Head of caudate nucleus (tissue), 42 donors: ENCODE measurements at regions not wholly inside any gene's neighbourhood (a gene's known extent, or its start where the extent isn't known, plus 50 kb on each side); places are given as distances from the start of the nearest gene placed in this dataset.

Experiments used
- DNase-seq, 42 donors: peaks; one replicate each; pipeline versions ENCODE4 v3.0.0 to v3.0.0-alpha.2; 2020 to 2021; ENCODE audit warnings: mixed read lengths in 7 of 42
- intact Hi-C: fragments of 100-400 bp; cut with DNase I; formaldehyde crosslinking; loops from one replicate; pipeline ENCODE4 v1.15.0; 2022

- intact Hi-C loops: no loop called here
- DNase-seq: no peak
Observed at GRCh38 chr9:12141422-12141821, 551.8 kb upstream of the TYRP1 start.

GRCh38 chr9:12155401-12156134 lies 537.6 kb upstream of the TYRP1 start:
- intact Hi-C loops: no loop called here
- DNase-seq: no peak

- intact Hi-C loops: no loop called here
- DNase-seq: peak in 10 of 42 donors; percentile 3 to 74 (median 24)
Observed at GRCh38 chr9:12162181-12162815, 530.9 kb upstream of the TYRP1 start.

GRCh38 chr9:12163723-12164458 lies 529.3 kb upstream of the TYRP1 start:
- intact Hi-C loops: no loop called here
- DNase-seq: no peak

- intact Hi-C loops: no loop called here
- peak in 1 of 42 donors; percentile 8 for DNase-seq
Observed at GRCh38 chr9:12166518-12166917, 526.7 kb upstream of the TYRP1 start.

GRCh38 chr9:12170456-12170855 lies 522.7 kb upstream of the TYRP1 start:
- intact Hi-C loops: no loop called here
- DNase-seq: no peak

GRCh38 chr9:12178634-12179033 lies 514.6 kb upstream of the TYRP1 start:
- intact Hi-C loops: no loop called here
- no peak for DNase-seq

GRCh38 chr9:12182806-12183205 lies 510.4 kb upstream of the TYRP1 start:
- no peak for DNase-seq
- intact Hi-C loops: no loop called here

GRCh38 chr9:12183321-12183720 lies 509.9 kb upstream of the TYRP1 start:
- DNase-seq: no peak
- intact Hi-C loops: no loop called here

- intact Hi-C loops: no loop called here
- DNase-seq: no peak
Observed at GRCh38 chr9:12185856-12186255, 507.3 kb upstream of the TYRP1 start.

- intact Hi-C loops: no loop called here
- DNase-seq: no peak
Observed at GRCh38 chr9:12191630-12192029, 501.6 kb upstream of the TYRP1 start.

GRCh38 chr9:12194731-12195130 lies 498.5 kb upstream of the TYRP1 start:
- intact Hi-C loops: no loop called here
- no peak for DNase-seq

GRCh38 chr9:12195456-12195855 lies 497.7 kb upstream of the TYRP1 start:
- DNase-seq: no peak
- intact Hi-C loops: no loop called here

GRCh38 chr9:12204512-12204911 lies 488.7 kb upstream of the TYRP1 start:
- intact Hi-C loops: no loop called here
- DNase-seq: no peak

GRCh38 chr9:12212860-12213259 lies 480.3 kb upstream of the TYRP1 start:
- intact Hi-C loops: no loop called here
- DNase-seq: peak in 1 of 42 donors; percentile 17

GRCh38 chr9:12221470-12221869 lies 471.7 kb upstream of the TYRP1 start:
- intact Hi-C loops: no loop called here

GRCh38 chr9:12224449-12224848 lies 468.7 kb upstream of the TYRP1 start:
- no peak for DNase-seq
- intact Hi-C loops: no loop called here

More at GRCh38 chr9:12221470-12221869, 471.7 kb upstream of the TYRP1 start:
- no peak for DNase-seq

- intact Hi-C loops: no loop called here
- DNase-seq: no peak
Observed at GRCh38 chr9:12230708-12231107, 462.5 kb upstream of the TYRP1 start.

- intact Hi-C loops: no loop called here
- DNase-seq: no peak
Observed at GRCh38 chr9:12231832-12232231, 461.4 kb upstream of the TYRP1 start.

GRCh38 chr9:12232836-12233235 lies 460.3 kb upstream of the TYRP1 start:
- DNase-seq: peak in 25 of 42 donors; percentile 8 to 66 (median 32)
- intact Hi-C loops: no loop called here
